Heart left ventricle (tissue), 13 donors: ENCODE measurements at regions not wholly inside any gene's neighbourhood (a gene's known extent, or its start where the extent isn't known, plus 50 kb on each side); places are given as distances from the start of the nearest gene placed in this dataset.

ENCODE experiments used
- CTCF ChIP-seq, 12 donors: fragments of 200-600 bp; sonication (generic) in 4 of 12; IDR thresholded peaks; one replicate each; pipeline versions ENCODE4 v1.5.0 to v1.8.0; 2018 to 2022; ENCODE audit warnings: antibody characterized with exemption in 12 of 12, mild to moderate bottlenecking in 5 of 12
- POLR2A ChIP-seq, 2 donors: fragments of 450-650 bp; IDR thresholded peaks; one replicate each; pipeline ENCODE4 v1.6.1; 2017; ENCODE audit warnings: antibody characterized with exemption in 2 of 2, mild to moderate bottlenecking in 2 of 2, moderate library complexity in 2 of 2
- donor health status: ischemic (EF 13 %, LVEDD 7.1; RV severe dilation, severe dysfunction).
- donor health status: DM: no; HTN: yes; CAD: no.
- donor health status: DM: no; HTN: no; CAD: no.
- donor health status: ischemic (EF 25% LVEDD 6.9; RV normal size, moderate dysfunction).
- donor health status: ischemic (EF 25% LVEDD 5.7; RV mildly dilated, moderate dysfunction).
- donor health status: ischemic (EF 35%, LVEDD 5.7; RV mildly dilated, moderate dysfunction).
- donor health status: nonischemic (EF 11% LVEDD 7.7; RV severe dilation, severe dysfunction).
- donor health status: DM: yes; HTN: yes; CAD: no.
- donor health status: PGD.
- donor health status: ischemic (EF 29% LVEDD 5.4; RV normal size, mild dysfunction).
- donor health status: nonischemic (EF 23%, LVEDD 6.1; RV moderate dilation, normal function).

GRCh38 chr18:14000884-14001283 is 85.5 kb upstream of the MC2R start:
- TF ChIP-seq CTCF (IDR thresholded peaks at IDR 0.05) (no peak), POLR2A (IDR thresholded peaks at IDR 0.05) (no peak)
